ENCODE measurements at regions not wholly inside any gene's neighbourhood (a gene's known extent, or its start where the extent isn't known, plus 50 kb on each side); places are given as distances from the start of the nearest gene placed in this dataset.

DNA sequence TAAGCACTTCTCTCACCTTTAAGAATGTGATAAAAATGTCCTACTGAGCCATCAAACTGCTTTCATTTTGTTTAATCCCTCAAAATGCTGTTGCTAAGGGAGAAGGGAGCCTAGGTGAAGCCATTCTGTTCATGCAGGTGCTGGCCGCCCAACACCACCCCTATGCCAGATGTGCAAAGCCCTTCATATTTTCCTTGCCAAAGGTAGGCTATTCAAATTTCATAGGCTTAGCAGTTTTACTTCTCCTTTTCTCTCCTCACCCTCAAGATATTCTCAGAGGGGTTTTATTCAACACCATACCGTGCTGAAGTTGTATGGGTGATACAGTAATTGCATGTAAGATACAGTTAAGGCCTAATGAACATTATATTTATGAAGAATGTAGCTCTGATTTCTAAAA, 461.7 kb downstream of the GXYLT1 start:
- TF ChIP-seq, protein P1, sequence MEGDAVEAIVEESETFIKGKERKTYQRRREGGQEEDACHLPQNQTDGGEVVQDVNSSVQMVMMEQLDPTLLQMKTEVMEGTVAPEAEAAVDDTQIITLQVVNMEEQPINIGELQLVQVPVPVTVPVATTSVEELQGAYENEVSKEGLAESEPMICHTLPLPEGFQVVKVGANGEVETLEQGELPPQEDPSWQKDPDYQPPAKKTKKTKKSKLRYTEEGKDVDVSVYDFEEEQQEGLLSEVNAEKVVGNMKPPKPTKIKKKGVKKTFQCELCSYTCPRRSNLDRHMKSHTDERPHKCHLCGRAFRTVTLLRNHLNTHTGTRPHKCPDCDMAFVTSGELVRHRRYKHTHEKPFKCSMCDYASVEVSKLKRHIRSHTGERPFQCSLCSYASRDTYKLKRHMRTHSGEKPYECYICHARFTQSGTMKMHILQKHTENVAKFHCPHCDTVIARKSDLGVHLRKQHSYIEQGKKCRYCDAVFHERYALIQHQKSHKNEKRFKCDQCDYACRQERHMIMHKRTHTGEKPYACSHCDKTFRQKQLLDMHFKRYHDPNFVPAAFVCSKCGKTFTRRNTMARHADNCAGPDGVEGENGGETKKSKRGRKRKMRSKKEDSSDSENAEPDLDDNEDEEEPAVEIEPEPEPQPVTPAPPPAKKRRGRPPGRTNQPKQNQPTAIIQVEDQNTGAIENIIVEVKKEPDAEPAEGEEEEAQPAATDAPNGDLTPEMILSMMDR (IDR thresholded peaks at IDR 0.05; ENCODE audit: poor library complexity, severe bottlenecking) = no peak
- TF ChIP-seq MXI1 (conservative IDR thresholded peaks at IDR 0.05; ENCODE audit: poor library complexity, severe bottlenecking) (no peak), SMC3 (conservative IDR thresholded peaks at IDR 0.05; ENCODE audit: poor library complexity) (no peak), TAF1 (IDR thresholded peaks at IDR 0.05; ENCODE audit: low read depth) (no peak), EZH2 (IDR thresholded peaks at IDR 0.05; ENCODE audit: borderline replicate concordance, insufficient read depth, low read length, poor library complexity, severe bottlenecking) (no peak)
- TF ChIP-seq, protein P2, sequence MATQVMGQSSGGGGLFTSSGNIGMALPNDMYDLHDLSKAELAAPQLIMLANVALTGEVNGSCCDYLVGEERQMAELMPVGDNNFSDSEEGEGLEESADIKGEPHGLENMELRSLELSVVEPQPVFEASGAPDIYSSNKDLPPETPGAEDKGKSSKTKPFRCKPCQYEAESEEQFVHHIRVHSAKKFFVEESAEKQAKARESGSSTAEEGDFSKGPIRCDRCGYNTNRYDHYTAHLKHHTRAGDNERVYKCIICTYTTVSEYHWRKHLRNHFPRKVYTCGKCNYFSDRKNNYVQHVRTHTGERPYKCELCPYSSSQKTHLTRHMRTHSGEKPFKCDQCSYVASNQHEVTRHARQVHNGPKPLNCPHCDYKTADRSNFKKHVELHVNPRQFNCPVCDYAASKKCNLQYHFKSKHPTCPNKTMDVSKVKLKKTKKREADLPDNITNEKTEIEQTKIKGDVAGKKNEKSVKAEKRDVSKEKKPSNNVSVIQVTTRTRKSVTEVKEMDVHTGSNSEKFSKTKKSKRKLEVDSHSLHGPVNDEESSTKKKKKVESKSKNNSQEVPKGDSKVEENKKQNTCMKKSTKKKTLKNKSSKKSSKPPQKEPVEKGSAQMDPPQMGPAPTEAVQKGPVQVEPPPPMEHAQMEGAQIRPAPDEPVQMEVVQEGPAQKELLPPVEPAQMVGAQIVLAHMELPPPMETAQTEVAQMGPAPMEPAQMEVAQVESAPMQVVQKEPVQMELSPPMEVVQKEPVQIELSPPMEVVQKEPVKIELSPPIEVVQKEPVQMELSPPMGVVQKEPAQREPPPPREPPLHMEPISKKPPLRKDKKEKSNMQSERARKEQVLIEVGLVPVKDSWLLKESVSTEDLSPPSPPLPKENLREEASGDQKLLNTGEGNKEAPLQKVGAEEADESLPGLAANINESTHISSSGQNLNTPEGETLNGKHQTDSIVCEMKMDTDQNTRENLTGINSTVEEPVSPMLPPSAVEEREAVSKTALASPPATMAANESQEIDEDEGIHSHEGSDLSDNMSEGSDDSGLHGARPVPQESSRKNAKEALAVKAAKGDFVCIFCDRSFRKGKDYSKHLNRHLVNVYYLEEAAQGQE (IDR thresholded peaks at IDR 0.05; ENCODE audit: borderline replicate concordance) = no peak

Measured in neural cell (in vitro differentiated cells).